MM.1S (cell line): ENCODE measurements at regions not wholly inside any gene's neighbourhood (a gene's known extent, or its start where the extent isn't known, plus 50 kb on each side); places are given as distances from the start of the nearest gene placed in this dataset.

ENCODE experiments used
- DNase-seq: peaks from one replicate; pipeline ENCODE4 v3.0.0-alpha.2; 2015
- H2AFZ ChIP-seq: fragments of 300-600 bp; sonication (generic); 2 replicates; pipeline ENCODE4 v1.6.0; 2016; ENCODE audit warnings: antibody characterized with exemption, low read length
- H3F3A ChIP-seq: fragments of 300-600 bp; sonication (generic); 2 replicates; pipeline ENCODE4 v1.6.1; 2016; ENCODE audit warnings: mild to moderate bottlenecking, antibody characterized with exemption, low read length, moderate library complexity, mixed read lengths; ENCODE audit not compliant: insufficient read depth
- H3K27ac ChIP-seq: fragments of 300-600 bp; sonication (generic); 2 replicates; pipeline ENCODE4 v1.5.1; 2016; ENCODE audit warnings: mild to moderate bottlenecking, low read length
- H3K27me3 ChIP-seq: fragments of 300-600 bp; sonication (generic); replicated peaks from 2 replicates; pipeline ENCODE4 v1.6.0; 2016; ENCODE audit warnings: low read length; ENCODE audit not compliant: insufficient read depth
- H3K36me3 ChIP-seq: fragments of 300-600 bp; sonication (generic); replicated peaks from 2 replicates; pipeline ENCODE4 v1.6.1; 2016; ENCODE audit warnings: mild to moderate bottlenecking, low read length, mixed read lengths; ENCODE audit not compliant: insufficient read depth
- H3K4me1 ChIP-seq: fragments of 300-600 bp; sonication (generic); 2 replicates; pipeline ENCODE4 v1.6.1; 2016; ENCODE audit warnings: low read length, mixed read lengths
- H3K4me2 ChIP-seq: fragments of 300-600 bp; sonication (generic); 2 replicates; pipeline ENCODE4 v1.6.0; 2016; ENCODE audit warnings: low read depth, low read length
- H3K4me3 ChIP-seq: fragments of 300-600 bp; sonication (generic); 2 replicates; pipeline ENCODE4 v1.5.1; 2016; ENCODE audit warnings: low read length, mixed read lengths
- H3K79me2 ChIP-seq: fragments of 300-600 bp; sonication (generic); 2 replicates; pipeline ENCODE4 v1.6.1; 2016; ENCODE audit warnings: mixed run types, low read length, mixed read lengths
- H3K9ac ChIP-seq: fragments of 300-600 bp; sonication (generic); 2 replicates; pipeline ENCODE4 v1.6.1; 2016; ENCODE audit warnings: low read length, mixed read lengths
- H3K9me2 ChIP-seq: fragments of 300-600 bp; sonication (generic); replicated peaks from 2 replicates; pipeline ENCODE4 v1.6.1; 2016; ENCODE audit warnings: mild to moderate bottlenecking, low read length, mixed read lengths; ENCODE audit not compliant: insufficient read depth
- H3K9me3 ChIP-seq: fragments of 300-600 bp; sonication (generic); replicated peaks from 2 replicates; pipeline ENCODE4 v1.6.1; 2016; ENCODE audit warnings: mild to moderate bottlenecking, low read length, mixed read lengths; ENCODE audit not compliant: insufficient read depth
- H4K20me1 ChIP-seq: fragments of 300-600 bp; sonication (generic); 2 replicates; pipeline ENCODE4 v1.6.1; 2016; ENCODE audit warnings: mild to moderate bottlenecking, low read length, moderate library complexity, mixed read lengths; ENCODE audit not compliant: insufficient read depth
- EZH2 ChIP-seq: fragments of 300-600 bp; sonication (generic); optimal IDR thresholded peaks from 2 replicates; pipeline ENCODE3; 2017; ENCODE audit warnings: low read depth, mild to moderate bottlenecking, antibody characterized with exemption, low read length, mixed read lengths
- EZH2phosphoT487 ChIP-seq: fragments of 300-600 bp; sonication (generic); IDR thresholded peaks from 2 replicates; pipeline ENCODE4 v1.6.1; 2018; ENCODE audit warnings: antibody characterized with exemption, low read length
- TF ChIP-seq, protein P1 (sequence below): fragments of 300-600 bp; sonication (generic); IDR thresholded peaks from 2 replicates; pipeline ENCODE4 v1.5.1; 2016; ENCODE audit warnings: antibody characterized with exemption, low read length, mixed read lengths

DNA sequence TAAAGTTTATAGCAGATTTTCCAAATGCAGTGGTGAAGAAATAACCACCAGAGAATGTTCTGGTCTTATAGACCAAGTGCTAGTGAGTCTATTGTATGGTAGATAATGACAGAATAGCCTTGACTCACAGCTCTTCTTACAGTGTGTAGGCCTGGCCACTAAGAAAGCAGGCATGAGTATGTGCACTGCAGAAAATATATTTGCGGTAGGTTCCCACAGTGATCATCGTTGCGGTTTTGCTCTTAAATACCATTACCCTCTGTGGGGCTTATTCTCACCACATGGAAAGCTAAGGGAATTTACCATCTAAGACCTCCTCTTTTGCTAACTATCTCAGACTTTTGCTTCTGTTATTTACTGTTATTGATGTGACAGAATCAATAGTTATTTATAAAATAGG is 212.3 kb upstream of the SYNDIG1 start:
- Histone ChIP-seq H2AFZ (no peak overlapping the region), H3K4me1 (no peaks in the 10 kb centered on the region), H4K20me1 (no peaks in the 10 kb centered on the region), H3K9ac (no peak overlapping the region), H3F3A (no peaks in the 10 kb centered on the region), H3K27ac (no peak overlapping the region), H3K36me3 (no peaks in the 10 kb centered on the region), H3K27me3 (no peaks in the 10 kb centered on the region), H3K9me2 (no peaks in the 10 kb centered on the region), H3K9me3 (no peaks in the 10 kb centered on the region), H3K4me3 (no peak overlapping the region), H3K79me2 (no peaks in the 10 kb centered on the region), H3K4me2 (no peak overlapping the region)
- DNase-seq, result no peak
- TF ChIP-seq, protein P1, sequence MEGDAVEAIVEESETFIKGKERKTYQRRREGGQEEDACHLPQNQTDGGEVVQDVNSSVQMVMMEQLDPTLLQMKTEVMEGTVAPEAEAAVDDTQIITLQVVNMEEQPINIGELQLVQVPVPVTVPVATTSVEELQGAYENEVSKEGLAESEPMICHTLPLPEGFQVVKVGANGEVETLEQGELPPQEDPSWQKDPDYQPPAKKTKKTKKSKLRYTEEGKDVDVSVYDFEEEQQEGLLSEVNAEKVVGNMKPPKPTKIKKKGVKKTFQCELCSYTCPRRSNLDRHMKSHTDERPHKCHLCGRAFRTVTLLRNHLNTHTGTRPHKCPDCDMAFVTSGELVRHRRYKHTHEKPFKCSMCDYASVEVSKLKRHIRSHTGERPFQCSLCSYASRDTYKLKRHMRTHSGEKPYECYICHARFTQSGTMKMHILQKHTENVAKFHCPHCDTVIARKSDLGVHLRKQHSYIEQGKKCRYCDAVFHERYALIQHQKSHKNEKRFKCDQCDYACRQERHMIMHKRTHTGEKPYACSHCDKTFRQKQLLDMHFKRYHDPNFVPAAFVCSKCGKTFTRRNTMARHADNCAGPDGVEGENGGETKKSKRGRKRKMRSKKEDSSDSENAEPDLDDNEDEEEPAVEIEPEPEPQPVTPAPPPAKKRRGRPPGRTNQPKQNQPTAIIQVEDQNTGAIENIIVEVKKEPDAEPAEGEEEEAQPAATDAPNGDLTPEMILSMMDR, result no peak
- no peak for TF ChIP-seq EZH2
- TF ChIP-seq EZH2phosphoT487, result no peak

DNA sequence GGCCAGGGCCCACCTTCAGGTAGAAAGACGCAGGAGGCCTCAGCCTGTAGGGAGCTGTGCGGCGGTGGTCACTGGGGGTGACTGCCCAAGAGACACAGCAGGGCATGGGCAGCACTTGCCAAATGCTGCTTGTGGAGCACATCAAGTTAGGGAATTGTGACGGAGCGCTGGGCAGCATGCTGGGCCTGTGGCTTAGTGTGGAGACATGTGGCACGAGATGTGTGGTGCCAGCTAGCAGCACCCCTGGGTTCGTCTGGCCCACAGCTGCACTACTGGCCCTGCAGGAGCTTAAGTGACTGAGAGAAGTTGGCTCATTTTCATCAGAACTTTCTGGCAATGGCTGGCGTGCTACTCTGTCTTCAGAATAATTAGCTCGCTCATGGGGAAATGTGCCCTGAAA is 213.1 kb upstream of the SYNDIG1 start:
- Histone ChIP-seq H3K4me3 (no peak overlapping the region), H3K9me2 (no peaks in the 10 kb centered on the region), H3K4me2 (no peak overlapping the region), H3K9me3 (no peaks in the 10 kb centered on the region), H4K20me1 (no peaks in the 10 kb centered on the region), H3K27ac (no peak overlapping the region), H3K79me2 (no peaks in the 10 kb centered on the region), H3K9ac (no peak overlapping the region), H3K4me1 (no peaks in the 10 kb centered on the region), H2AFZ (no peak overlapping the region), H3K36me3 (no peaks in the 10 kb centered on the region), H3F3A (no peaks in the 10 kb centered on the region), H3K27me3 (no peaks in the 10 kb centered on the region)
- TF ChIP-seq EZH2phosphoT487 (no peak), EZH2 (no peak)
- TF ChIP-seq, protein P1, result no peak
- no peak for DNase-seq

- Histone ChIP-seq H3K4me3 (no peak overlapping the region), H3K79me2 (no peaks in the 10 kb centered on the region), H3K4me1 (no peaks in the 10 kb centered on the region), H3K9me2 (no peaks in the 10 kb centered on the region), H3K27ac (no peak overlapping the region), H3K27me3 (no peaks in the 10 kb centered on the region), H3K9me3 (no peaks in the 10 kb centered on the region), H3K4me2 (no peak overlapping the region), H3F3A (no peaks in the 10 kb centered on the region), H3K36me3 (no peaks in the 10 kb centered on the region), H3K9ac (no peak overlapping the region), H4K20me1 (no peaks in the 10 kb centered on the region), H2AFZ (no peak overlapping the region)
- TF ChIP-seq EZH2, result no peak
- TF ChIP-seq, protein P1, result no peak
- no peak for TF ChIP-seq EZH2phosphoT487
- no peak for DNase-seq
These were observed 214.9 kb upstream of the SYNDIG1 start for GRCh38 chr20:24254480-24254879.
